Pancreas (tissue), 10 donors: ENCODE measurements at regions not wholly inside any gene's neighbourhood (a gene's known extent, or its start where the extent isn't known, plus 50 kb on each side); places are given as distances from the start of the nearest gene placed in this dataset.

Experiments used
- ATAC-seq, 4 donors: fragments of 200-7000 bp; cut with Tn5 transposase; one replicate each; pipeline versions ENCODE4 v1.8.0 to v1.9.1; 2020; ENCODE audit warnings: mild to moderate bottlenecking in 4 of 4, moderate library complexity in 4 of 4
- DNase-seq, 6 donors: peaks; one replicate each; pipeline ENCODE4 v3.0.0-alpha.2; 2020
- FAIRE-seq: peaks from 2 replicates; lab custom pipeline; 2012; peaks lifted over from hg19 to GRCh38; lab: Jason Lieb, UNC
- H3K27ac ChIP-seq, 4 donors: fragments of 200-600 bp; sonication (generic); 1 replicate in 3 of 4; 2 replicates in 1 of 4; pipeline versions ENCODE4 v1.5.0 to v1.8.0; 2020
- H3K27me3 ChIP-seq, 4 donors: fragments of 200-600 bp; one replicate each; pipeline ENCODE4 v1.8.0; 2021
- H3K36me3 ChIP-seq, 3 donors: fragments of 200-600 bp; sonication (generic) in 1 of 3; one replicate each; pipeline versions ENCODE4 v1.5.0 to v1.8.0; 2020 to 2021
- H3K4me1 ChIP-seq, 3 donors: fragments of 200-600 bp; one replicate each; pipeline ENCODE4 v1.8.0; 2021
- H3K4me3 ChIP-seq, 4 donors: fragments of 200-600 bp; sonication (generic) in 2 of 4; one replicate each; pipeline versions ENCODE4 v1.5.0 to v1.8.0; 2020 to 2021
- H3K9me3 ChIP-seq, 4 donors: fragments of 200-600 bp; one replicate each; pipeline ENCODE4 v1.8.0; 2021
- CTCF ChIP-seq, 4 donors: fragments of 200-600 bp; sonication (generic) in 3 of 4; IDR thresholded peaks; one replicate each; pipeline versions ENCODE4 v1.5.0 to v1.8.0; 2021; ENCODE audit warnings: antibody characterized with exemption in 4 of 4
- WGBS, 2 donors: extraction: QIAGEN DNeasy Blood & Tissue Kit; methylation state at CpG; one replicate each; pipeline ENCODE4 v1.1.7; 2013; 5-methylcytosine and 5-hydroxymethylcytosine counted together
- intact Hi-C, 3 donors: fragments of 100-400 bp; cut with DNase I; formaldehyde crosslinking; loops; one replicate each; pipeline versions ENCODE4 v1.11.1 to v1.14.2; 2022
- donor health status: healthy with polysubstance abuse.
- donor health status: DM: no; HTN: no; CAD: no; lungs with moderate emphysema.
- donor health status: DM: no; HTN: no; CAD: no.
- donor health status: control.
- donor health status: control.
- donor health status: Bipolar disorder and iron deficiency.
- donor health status: DM: yes; HTN: yes; CAD: no.
- donor health status: DM: no; HTN: no; CAD: no.
- donor health status: DM: no; HTN: no; CAD: no.
- donor health status: DM: yes; HTN: yes; CAD: no.

GRCh38 chr4:79472693-79473438, 64.8 kb upstream of the GK2 start:
- Histone ChIP-seq H3K27me3 (no peaks in the 10 kb centered on the region), H3K27ac (no peak overlapping the region), H3K4me3 (no peak overlapping the region), H3K4me1 (no peaks in the 10 kb centered on the region), H3K9me3 (no peaks in the 10 kb centered on the region), H3K36me3 (no peaks in the 10 kb centered on the region)
- DNase-seq (no peak), ATAC-seq (no peak), FAIRE-seq (no peak)
- 54 to 64% methylated on average over 3 of the region's 3 CpGs for WGBS, 2 donors
- intact Hi-C loops: no loop called here
- TF ChIP-seq CTCF (IDR thresholded peaks at IDR 0.05): no peak

GRCh38 chr4:79472036-79472435, 64.0 kb upstream of the GK2 start:
- Histone ChIP-seq H3K4me1 (no peaks in the 10 kb centered on the region), H3K27ac (no peak overlapping the region), H3K4me3 (no peak overlapping the region), H3K36me3 (no peaks in the 10 kb centered on the region), H3K27me3 (no peaks in the 10 kb centered on the region), H3K9me3 (no peaks in the 10 kb centered on the region)
- no peak for TF ChIP-seq CTCF (IDR thresholded peaks at IDR 0.05)
- intact Hi-C loops: no loop called here
- DNase-seq: no peak
- FAIRE-seq: no peak
- no peak for ATAC-seq
- WGBS, 2 donors: 86 to 93% methylated on average over 1 of the region's 1 CpG

- FAIRE-seq (no peak), ATAC-seq (no peak), DNase-seq (no peak)
- Histone ChIP-seq H3K27ac (no peak overlapping the region), H3K4me3 (no peak overlapping the region), H3K36me3 (no peaks in the 10 kb centered on the region), H3K9me3 (no peaks in the 10 kb centered on the region), H3K27me3 (no peaks in the 10 kb centered on the region), H3K4me1 (no peaks in the 10 kb centered on the region)
- intact Hi-C loops: no loop called here
- TF ChIP-seq CTCF (IDR thresholded peaks at IDR 0.05): no peak
These were observed 63.3 kb upstream of the GK2 start for GRCh38 chr4:79471309-79471708.

GRCh38 chr4:79467246-79467932, 59.4 kb upstream of the GK2 start:
- no peak overlapping the region for H3K4me3 ChIP-seq
- TF ChIP-seq CTCF (IDR thresholded peaks at IDR 0.05): no peak
- intact Hi-C loops: no loop called here
- no peaks in the 10 kb centered on the region for H3K4me1 ChIP-seq
- H3K27me3 ChIP-seq: no peaks in the 10 kb centered on the region
- no peak overlapping the region for H3K27ac ChIP-seq
- FAIRE-seq: no peak
- H3K36me3 ChIP-seq: no peaks in the 10 kb centered on the region
- no peak for ATAC-seq
- DNase-seq: no peak
- no peaks in the 10 kb centered on the region for H3K9me3 ChIP-seq

GRCh38 chr4:79466621-79467020, 58.6 kb upstream of the GK2 start:
- 16 to 51% methylated on average over 1 of the region's 1 CpG for WGBS, 2 donors
- no peaks in the 10 kb centered on the region for H3K9me3 ChIP-seq
- no peak overlapping the region for H3K27ac ChIP-seq
- ATAC-seq: no peak
- no peaks in the 10 kb centered on the region for H3K27me3 ChIP-seq
- no peaks in the 10 kb centered on the region for H3K4me1 ChIP-seq
- FAIRE-seq: no peak
- intact Hi-C loops: no loop called here
- H3K4me3 ChIP-seq: no peak overlapping the region
- no peak for DNase-seq
- no peaks in the 10 kb centered on the region for H3K36me3 ChIP-seq
- no peak for TF ChIP-seq CTCF (IDR thresholded peaks at IDR 0.05)
